Aorta (tissue), 5 donors: ENCODE measurements at regions not wholly inside any gene's neighbourhood (a gene's known extent, or its start where the extent isn't known, plus 50 kb on each side); places are given as distances from the start of the nearest gene placed in this dataset.

Experiments
- ATAC-seq: fragments of 200-7000 bp; cut with Tn5 transposase; one replicate; pipeline ENCODE4 v1.9.1; 2022; ENCODE audit warnings: moderate library complexity; ENCODE audit not compliant: low FRiP score
- DNase-seq, 2 donors: peaks; one replicate each; pipeline ENCODE4 v3.0.0-alpha.2; 2020
- H3K27ac ChIP-seq, 2 donors: one replicate each; pipeline ENCODE4 v1.5.1; 2013; ENCODE audit warnings: low read length in 2 of 2, mild to moderate bottlenecking in 2 of 2, moderate library complexity in 2 of 2, control low read depth in 1 of 2, inconsistent platforms in 1 of 2, low read depth in 1 of 2
- H3K27me3 ChIP-seq, 2 donors: one replicate each; pipeline ENCODE4 v1.6.1; 2013; ENCODE audit warnings: control low read depth in 1 of 2, low read length in 1 of 2, mild to moderate bottlenecking in 1 of 2, moderate library complexity in 1 of 2; ENCODE audit not compliant: insufficient read depth in 2 of 2, control insufficient read depth in 1 of 2
- H3K36me3 ChIP-seq, 2 donors: one replicate each; pipeline ENCODE4 v1.6.1; 2013; ENCODE audit warnings: control low read depth in 1 of 2, low read length in 1 of 2, mild to moderate bottlenecking in 1 of 2; ENCODE audit not compliant: insufficient read depth in 2 of 2, control insufficient read depth in 1 of 2
- H3K4me1 ChIP-seq, 2 donors: one replicate each; pipeline ENCODE4 v1.6.1; 2013; ENCODE audit warnings: low read length in 2 of 2, control low read depth in 1 of 2, mild to moderate bottlenecking in 1 of 2, moderate library complexity in 1 of 2; ENCODE audit not compliant: insufficient read depth in 2 of 2, control insufficient read depth in 1 of 2
- H3K4me3 ChIP-seq, 2 donors: one replicate each; pipeline ENCODE4 v1.5.1; 2013; ENCODE audit warnings: low read length in 2 of 2, control low read depth in 1 of 2, mild to moderate bottlenecking in 1 of 2
- H3K9me3 ChIP-seq: one replicate; pipeline ENCODE4 v1.6.1; 2013; ENCODE audit warnings: mild to moderate bottlenecking, low read length; ENCODE audit not compliant: control insufficient read depth
- WGBS, 2 donors: extraction: QIAGEN DNeasy Blood & Tissue Kit; methylation state at CpG; one replicate each; pipeline ENCODE4 v1.1.7; 2013; 5-methylcytosine and 5-hydroxymethylcytosine counted together
- intact Hi-C, 2 donors: fragments of 100-400 bp; cut with DNase I; formaldehyde crosslinking; loops; one replicate each; pipeline versions ENCODE4 v1.14.2 to v1.15.0; 2022
- donor health status: healthy with polysubstance abuse.
- donor health status: Bipolar disorder and iron deficiency.
- donor health status: DM: no; HTN: no; CAD: no.
- donor health status: DM: no; HTN: no; CAD: no.
- donor health status: DM: yes; HTN: yes; CAD: no.

DNA sequence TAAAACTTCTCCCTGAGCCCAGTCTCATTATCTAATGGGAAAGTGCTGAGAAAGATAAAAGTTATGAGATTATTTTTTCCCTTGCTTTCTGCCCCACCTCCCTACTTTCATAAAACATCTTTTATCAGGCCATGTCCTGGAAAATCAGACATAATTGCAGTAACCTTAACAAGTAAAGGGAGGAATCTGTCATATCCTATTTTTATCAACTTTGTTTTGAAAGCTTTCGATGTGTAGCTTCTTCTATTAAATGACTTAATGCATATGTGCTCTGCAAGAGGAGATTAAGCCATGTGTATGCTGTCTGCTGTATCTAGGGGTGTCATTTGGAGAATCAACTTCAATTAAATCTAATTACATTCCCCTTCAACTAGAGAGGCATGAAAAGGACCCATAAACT, 408.9 kb downstream of the CBLN4 start:
- Histone ChIP-seq H3K36me3 (no peaks in the 10 kb centered on the region), H3K9me3 (peaks cover 2% of the 10 kb centered on the region), H3K27ac (no peak overlapping the region), H3K4me3 (no peak overlapping the region), H3K27me3 (no peaks in the 10 kb centered on the region), H3K4me1 (peaks cover 0 to 4% of the 10 kb centered on the region in 2 donors)
- WGBS, 2 donors: 16 to 17% methylated on average over 1 of the region's 1 CpG
- DNase-seq (no peak), ATAC-seq (no peak)
- intact Hi-C loops: no loop called here

DNA sequence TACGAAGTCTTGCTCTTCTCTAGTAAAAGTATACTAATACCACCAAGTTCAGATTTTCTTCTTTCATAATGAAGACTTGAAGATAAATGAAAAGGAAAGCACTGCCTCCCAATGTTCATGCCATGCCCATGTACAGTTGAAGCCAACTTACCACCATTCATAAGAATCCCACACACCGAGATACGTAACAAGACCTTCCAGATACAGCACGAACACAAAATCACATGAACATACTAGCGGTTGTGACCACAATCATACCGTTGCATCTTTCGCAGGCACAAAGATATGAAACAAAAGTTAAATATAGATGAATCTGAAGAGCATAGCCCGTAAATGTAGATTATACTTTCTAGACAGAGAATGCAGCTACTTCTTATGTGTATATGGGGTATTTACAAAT, 412.5 kb downstream of the CBLN4 start:
- Histone ChIP-seq H3K27me3 (no peaks in the 10 kb centered on the region), H3K4me3 (no peak overlapping the region), H3K4me1 (no peaks in the 10 kb centered on the region), H3K27ac (no peak overlapping the region), H3K36me3 (no peaks in the 10 kb centered on the region), H3K9me3 (no peaks in the 10 kb centered on the region)
- intact Hi-C loops: no loop called here
- DNase-seq: no peak
- WGBS, 2 donors: 97 to 99% methylated on average over 8 of the region's 8 CpGs
- no peak for ATAC-seq

DNA sequence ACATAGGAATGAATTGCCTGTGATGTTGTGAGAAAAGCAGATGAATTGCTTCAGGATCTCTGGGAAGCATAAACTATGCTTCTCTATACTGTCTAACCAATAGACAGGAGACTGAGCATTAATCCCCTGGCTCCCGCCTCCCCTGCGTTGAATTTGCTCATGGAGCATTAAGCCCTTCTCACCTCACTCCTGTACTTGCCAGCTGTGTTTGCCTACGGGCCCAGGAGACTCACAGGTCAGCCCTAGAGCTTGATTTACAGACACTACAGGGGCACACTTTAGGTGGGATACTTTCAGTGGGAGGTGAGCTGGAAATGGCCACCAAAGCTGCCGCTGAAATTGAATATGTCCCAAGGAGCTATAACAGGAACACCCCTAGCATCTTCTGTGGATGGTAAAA, 418.7 kb downstream of the CBLN4 start:
- Histone ChIP-seq H3K4me1 (no peaks in the 10 kb centered on the region), H3K27me3 (no peaks in the 10 kb centered on the region), H3K4me3 (no peak overlapping the region), H3K27ac (no peak overlapping the region), H3K36me3 (no peaks in the 10 kb centered on the region), H3K9me3 (no peaks in the 10 kb centered on the region)
- ATAC-seq (no peak), DNase-seq (no peak)
- WGBS, 2 donors: 64 to 73% methylated on average over 4 of the region's 4 CpGs
- intact Hi-C loops: no loop called here

DNA sequence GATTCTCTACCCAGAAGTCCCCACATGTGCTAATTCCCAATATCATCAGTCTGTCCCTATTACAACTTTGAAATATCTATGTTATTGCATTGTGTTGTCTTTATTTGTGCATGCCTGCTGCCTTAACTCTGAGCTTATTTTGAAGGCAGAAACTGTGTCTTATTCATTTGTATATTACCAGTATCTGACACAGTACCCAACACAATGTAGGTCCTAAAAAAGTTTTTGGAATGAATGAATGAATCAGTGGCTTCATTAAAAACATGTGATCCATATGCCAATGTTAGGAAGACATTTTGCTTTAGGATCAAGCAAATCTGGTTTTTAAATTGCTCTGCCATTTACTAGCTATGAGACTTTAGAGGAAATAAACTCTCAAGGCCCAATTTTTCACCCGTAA, 420.4 kb downstream of the CBLN4 start:
- intact Hi-C loops: no loop called here
- ATAC-seq (no peak), DNase-seq (no peak)
- no peaks in the 10 kb centered on the region for H3K36me3 ChIP-seq
- no peak overlapping the region for H3K4me3 ChIP-seq
- H3K4me1 ChIP-seq: no peaks in the 10 kb centered on the region
- 91 to 97% methylated on average over 1 of the region's 1 CpG for whole genome bisulfite sequencing, 2 donors
- no peak overlapping the region for H3K27ac ChIP-seq
- no peaks in the 10 kb centered on the region for H3K27me3 ChIP-seq
- no peaks in the 10 kb centered on the region for H3K9me3 ChIP-seq

- intact Hi-C loops: no loop called here
- ATAC-seq (no peak), DNase-seq (no peak)
- H3K4me1 ChIP-seq: no peaks in the 10 kb centered on the region
- no peaks in the 10 kb centered on the region for H3K36me3 ChIP-seq
- 91 to 93% methylated on average over 2 of the region's 2 CpGs for WGBS, 2 donors
- H3K4me3 ChIP-seq: no peak overlapping the region
- no peaks in the 10 kb centered on the region for H3K27me3 ChIP-seq
- no peak overlapping the region for H3K27ac ChIP-seq
- H3K9me3 ChIP-seq: no peaks in the 10 kb centered on the region
Measured at GRCh38 chr20:55584307-55584706, 421.0 kb downstream of the CBLN4 start.

DNA sequence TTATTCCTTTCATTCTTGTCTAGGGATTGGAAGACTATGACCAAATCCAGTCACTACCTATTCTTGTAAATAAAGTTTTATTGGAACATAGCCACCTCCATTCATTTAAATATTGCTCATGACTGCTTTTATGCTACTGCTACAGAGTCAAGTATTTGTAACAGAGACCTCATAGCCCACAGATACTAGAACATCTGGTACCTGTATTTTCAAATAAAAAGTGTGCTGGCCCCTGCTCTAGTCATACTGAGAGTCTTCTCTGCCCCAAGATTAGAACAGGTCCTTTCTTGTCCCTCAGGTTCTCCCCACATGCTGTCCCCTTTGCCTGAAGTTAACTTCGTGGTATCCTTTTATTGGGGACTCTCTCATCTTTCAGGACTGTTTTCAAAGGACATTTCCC, 422.3 kb downstream of the CBLN4 start:
- Histone ChIP-seq H3K4me3 (no peak overlapping the region), H3K27ac (no peak overlapping the region), H3K27me3 (no peaks in the 10 kb centered on the region), H3K36me3 (no peaks in the 10 kb centered on the region), H3K9me3 (no peaks in the 10 kb centered on the region), H3K4me1 (no peaks in the 10 kb centered on the region)
- DNase-seq (no peak), ATAC-seq (no peak)
- intact Hi-C loops: no loop called here
- WGBS, 2 donors: 85 to 90% methylated on average over 1 of the region's 1 CpG

DNA sequence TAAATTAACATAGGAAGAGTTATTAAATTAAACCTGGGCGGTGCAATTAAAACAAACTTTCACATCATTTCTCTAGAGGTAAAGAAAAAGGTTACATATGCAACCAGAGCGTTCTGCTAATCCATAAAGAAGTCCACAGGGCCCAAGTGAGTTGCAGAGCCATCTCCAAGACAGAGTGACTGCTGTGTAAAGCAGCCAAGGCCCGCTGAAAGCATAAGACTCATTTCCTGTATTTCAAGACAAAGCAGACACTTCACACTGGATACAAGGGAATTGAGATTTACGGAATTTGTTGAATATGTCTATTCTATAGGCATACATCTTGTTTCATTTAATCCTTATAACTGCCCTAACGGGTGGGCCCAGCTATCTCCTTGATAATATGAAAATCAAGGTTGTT, 422.8 kb downstream of the CBLN4 start:
- WGBS, 2 donors: 94 to 95% methylated on average over 5 of the region's 5 CpGs
- ATAC-seq: no peak
- no peaks in the 10 kb centered on the region for H3K9me3 ChIP-seq
- no peak for DNase-seq
- intact Hi-C loops: no loop called here
- H3K36me3 ChIP-seq: no peaks in the 10 kb centered on the region
- H3K27ac ChIP-seq: no peak overlapping the region
- no peak overlapping the region for H3K4me3 ChIP-seq
- no peaks in the 10 kb centered on the region for H3K4me1 ChIP-seq
- H3K27me3 ChIP-seq: no peaks in the 10 kb centered on the region

GRCh38 chr20:55581519-55581918, 423.8 kb downstream of the CBLN4 start:
- Histone ChIP-seq H3K36me3 (no peaks in the 10 kb centered on the region), H3K27me3 (no peaks in the 10 kb centered on the region), H3K9me3 (no peaks in the 10 kb centered on the region), H3K27ac (no peak overlapping the region), H3K4me1 (no peaks in the 10 kb centered on the region), H3K4me3 (no peak overlapping the region)
- DNase-seq (no peak), ATAC-seq (no peak)
- 88 to 92% methylated on average over 4 of the region's 4 CpGs for WGBS, 2 donors
- intact Hi-C loops: no loop called here

GRCh38 chr20:55580475-55580874, 424.8 kb downstream of the CBLN4 start:
- no peak for ATAC-seq
- intact Hi-C loops: no loop called here

More at GRCh38 chr20:55580475-55580874, 424.8 kb downstream of the CBLN4 start:
- DNase-seq: no peak
- H3K27me3 ChIP-seq: no peaks in the 10 kb centered on the region
- H3K4me3 ChIP-seq: no peak overlapping the region
- 96 to 99% methylated on average over 2 of the region's 2 CpGs for WGBS, 2 donors
- no peak overlapping the region for H3K27ac ChIP-seq
- no peaks in the 10 kb centered on the region for H3K36me3 ChIP-seq
- H3K9me3 ChIP-seq: no peaks in the 10 kb centered on the region
- H3K4me1 ChIP-seq: no peaks in the 10 kb centered on the region
